NCI-H2029 (cell line): ENCODE measurements at regions not wholly inside any gene's neighbourhood (a gene's known extent, or its start where the extent isn't known, plus 50 kb on each side); places are given as distances from the start of the nearest gene placed in this dataset.

ENCODE experiments used
- DNase-seq: peaks from one replicate; lab custom pipeline; 2025; lab: John Stamatoyannopoulos, UW

DNA sequence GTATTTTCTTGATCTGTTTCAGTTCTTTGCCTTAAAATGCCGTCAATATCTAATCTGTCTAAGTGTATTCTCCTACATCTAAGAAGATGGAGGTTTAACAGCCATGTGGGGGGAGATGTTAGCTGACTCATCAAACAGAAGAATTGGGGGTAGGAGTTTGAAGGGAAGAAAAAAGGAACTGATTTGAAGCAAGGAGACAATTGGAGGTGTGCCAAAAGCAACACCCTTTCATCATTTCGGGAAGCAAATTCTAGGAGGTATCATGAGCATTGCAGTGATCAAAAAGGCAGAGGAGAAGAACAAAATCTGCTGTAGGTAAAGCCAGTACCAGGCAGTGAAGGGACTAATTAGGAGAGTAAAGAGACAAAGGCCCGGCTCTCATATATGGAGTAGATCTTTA lies 337.3 kb upstream of the TBC1D5 start:
- no peak for DNase-seq

DNA sequence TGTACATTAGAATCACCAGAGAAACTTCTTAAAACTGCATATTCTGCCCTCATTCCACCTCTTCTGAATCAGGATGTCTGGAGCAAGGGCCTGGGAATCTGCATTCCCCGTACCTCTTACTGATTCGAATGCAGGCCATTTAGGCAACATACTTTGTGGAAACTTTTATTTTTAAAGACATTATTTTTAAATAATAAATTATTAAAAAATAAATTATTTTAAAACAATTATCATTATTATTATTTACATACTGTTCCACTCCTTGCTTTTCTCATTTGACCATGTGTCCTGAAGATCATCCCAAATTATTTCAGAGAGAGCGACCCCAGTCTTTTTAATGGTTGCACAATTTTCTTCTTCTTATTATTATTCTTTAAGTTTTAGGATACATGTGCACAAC lies 336.6 kb upstream of the TBC1D5 start:
- no peak for DNase-seq

DNA sequence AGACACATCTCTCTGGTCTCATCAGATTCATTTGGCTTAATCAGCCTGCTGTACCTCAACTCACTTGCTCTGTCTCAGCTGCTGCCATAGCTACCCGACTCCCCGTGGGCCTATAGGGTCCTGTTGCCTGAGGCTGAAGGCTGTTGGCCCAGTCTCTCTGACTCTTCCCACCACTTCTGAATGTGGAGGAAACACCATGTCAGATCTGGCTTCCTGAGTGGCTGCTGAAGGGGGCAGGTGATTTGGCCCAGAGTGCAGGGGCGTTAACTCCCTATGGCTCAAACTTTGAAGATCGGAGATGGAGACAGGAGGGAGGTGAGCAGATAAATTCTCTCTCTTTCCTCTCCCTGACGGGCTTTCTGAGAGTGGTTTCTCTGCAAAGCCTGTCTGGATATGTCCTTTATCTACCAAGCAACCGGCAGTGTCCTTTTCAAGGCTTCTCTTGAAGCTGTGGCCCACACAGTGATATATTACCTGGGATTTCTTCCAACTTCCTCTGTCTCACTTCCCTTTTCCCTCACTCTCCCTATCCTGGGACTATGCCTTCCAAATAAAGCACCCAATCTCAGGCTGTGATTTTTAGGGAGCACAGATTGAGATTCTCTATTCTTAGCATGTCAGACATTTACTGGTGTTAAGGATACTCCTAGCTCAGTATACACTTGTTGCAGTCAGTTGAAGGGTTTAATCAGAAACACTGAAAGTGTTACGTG lies 334.9 kb upstream of the TBC1D5 start:
- no peak for DNase-seq

DNA sequence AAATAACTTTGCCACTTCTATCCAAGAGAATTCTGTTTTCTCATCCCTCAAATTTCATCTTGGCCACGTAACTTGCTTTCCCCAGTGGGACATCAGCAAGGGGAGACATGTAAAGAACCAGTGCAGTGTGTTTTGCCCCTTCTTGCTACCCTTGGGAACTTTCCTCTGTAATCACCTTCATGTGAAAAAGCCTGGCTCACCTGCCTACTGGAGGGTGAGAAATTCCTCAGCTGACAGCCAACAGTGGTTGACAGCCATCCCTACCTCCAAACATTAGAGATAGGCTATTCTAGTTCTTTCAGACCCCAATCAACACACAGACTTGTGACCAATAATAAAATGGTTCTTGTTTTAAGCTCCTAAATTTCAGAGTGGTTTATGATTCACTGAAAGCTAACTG lies 333.9 kb upstream of the TBC1D5 start:
- DNase-seq = no peak

DNA sequence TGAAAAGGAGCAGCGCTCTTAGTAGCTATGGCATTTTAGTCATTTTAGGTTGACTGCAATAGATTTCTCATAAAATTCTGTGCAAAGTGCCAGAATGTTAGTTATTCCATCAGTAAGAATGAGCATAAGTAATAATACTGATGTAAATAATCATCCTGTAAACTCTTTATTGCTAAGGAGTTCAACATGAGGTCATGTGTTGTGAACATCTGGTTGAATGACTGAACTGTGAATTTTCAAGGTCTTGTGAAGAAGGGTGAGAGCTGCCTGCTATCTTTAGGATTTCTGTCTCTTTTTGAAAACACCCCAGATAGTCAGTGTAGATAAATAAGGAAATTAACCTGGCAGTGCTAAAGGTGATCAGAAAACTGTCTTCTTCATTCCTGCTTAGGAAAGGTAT lies 333.4 kb upstream of the TBC1D5 start:
- DNase-seq = no peak

DNA sequence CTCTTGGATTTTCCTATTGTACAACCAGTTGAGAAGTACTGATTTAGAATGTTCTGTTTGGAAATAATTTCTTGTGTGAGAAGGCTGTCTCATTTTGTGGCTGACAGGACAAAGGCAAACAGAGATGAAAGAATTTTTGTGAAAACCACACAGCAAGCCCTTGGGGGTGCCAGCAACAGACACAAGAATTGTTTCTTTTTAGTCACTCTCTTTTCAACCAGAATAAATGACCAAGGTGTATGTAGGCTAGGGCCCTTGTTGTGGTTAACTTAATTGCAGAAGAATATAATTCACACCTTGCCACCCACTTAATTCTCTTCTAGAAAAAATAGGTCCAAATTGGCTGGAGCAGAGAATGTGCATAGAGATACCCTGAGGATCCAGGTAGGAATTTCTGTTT lies 329.4 kb upstream of the TBC1D5 start:
- no peak for DNase-seq

DNA sequence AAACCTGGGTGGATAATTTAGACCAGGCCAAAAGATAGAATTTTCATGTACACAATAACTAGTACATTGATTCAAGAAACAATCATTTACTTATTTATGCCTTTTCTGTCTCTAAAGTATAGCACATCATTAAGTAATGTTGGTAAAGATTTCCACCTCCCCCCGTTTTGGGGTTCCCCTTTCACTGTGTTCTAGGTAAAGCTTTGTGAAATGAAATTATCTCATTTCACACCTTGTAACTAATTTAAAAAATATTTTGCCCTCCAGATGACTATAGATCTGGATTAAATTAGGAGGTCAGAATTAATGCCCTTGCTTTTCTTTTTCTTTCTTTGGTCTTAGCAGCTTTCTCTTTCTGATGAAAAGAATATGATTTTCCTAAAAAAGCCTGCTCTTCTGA lies 328.5 kb upstream of the TBC1D5 start:
- DNase-seq = no peak

DNA sequence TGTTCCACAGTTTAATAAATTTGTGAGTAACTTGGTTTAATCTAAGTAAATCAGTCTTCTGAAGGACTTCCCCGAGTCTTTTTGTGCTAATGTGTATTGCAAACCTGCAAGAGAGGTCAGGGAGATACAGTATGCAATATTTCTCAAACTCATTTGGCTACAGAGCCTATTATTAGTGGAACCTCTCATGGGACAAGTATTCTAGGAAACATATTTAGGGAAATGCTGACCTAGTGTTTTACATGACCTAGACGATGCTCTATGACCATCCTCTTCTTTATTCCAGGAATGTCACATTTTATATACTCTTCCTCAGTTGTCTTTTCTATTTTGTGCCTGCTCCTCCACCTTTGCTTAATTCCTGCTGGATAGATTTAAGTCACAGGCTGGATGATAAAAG lies 327.8 kb upstream of the TBC1D5 start:
- DNase-seq = no peak

DNA sequence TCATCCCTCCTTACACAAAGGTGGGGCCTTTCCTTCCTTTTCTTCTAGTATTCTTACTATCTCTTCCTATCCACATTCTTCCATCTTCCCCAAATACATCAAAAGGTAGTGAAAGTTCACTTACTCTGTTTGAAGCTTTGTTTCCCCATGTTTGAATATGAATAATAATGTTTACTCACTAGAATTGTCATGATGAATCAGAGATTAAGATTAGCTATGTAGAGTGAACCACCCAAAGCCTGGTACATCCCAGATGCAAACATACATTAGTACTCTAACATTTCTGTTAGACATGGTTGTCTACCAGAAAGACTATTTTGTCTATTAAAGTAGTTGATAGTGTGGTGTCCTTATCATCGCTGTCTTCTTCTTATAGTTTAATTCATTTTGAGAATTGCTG lies 327.1 kb upstream of the TBC1D5 start:
- no peak for DNase-seq

DNA sequence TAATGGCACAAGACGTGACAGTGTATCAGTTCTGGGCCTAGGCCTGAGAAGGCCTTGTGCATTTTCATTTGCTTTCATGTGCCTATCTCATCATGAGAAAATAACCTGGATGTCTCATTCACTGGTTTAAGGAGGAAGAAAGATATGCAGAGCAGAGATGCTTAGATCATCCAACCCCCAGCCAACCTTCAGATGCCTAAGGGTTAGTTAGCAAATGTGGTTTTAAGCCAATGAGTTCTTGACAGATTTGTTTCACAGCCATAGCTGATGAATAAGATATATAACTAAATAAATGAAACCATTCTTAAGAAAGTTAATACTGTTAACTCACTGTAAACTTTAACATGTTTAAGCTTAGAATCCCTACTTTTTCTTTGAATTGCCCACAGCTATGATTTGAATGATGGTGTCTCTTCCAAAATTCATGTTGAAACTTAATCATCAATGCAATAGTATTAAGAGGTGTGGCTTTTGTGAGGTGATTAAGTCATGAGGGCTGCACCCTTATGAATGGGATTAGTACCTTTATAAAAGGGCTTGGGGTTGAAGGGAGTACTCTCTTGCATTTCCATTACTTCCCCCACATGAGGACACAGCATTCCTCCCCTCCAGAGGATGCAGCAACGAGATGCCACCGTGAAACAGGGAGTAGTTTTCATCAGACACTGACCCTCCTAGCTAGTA lies 324.6 kb upstream of the TBC1D5 start:
- DNase-seq = no peak

DNA sequence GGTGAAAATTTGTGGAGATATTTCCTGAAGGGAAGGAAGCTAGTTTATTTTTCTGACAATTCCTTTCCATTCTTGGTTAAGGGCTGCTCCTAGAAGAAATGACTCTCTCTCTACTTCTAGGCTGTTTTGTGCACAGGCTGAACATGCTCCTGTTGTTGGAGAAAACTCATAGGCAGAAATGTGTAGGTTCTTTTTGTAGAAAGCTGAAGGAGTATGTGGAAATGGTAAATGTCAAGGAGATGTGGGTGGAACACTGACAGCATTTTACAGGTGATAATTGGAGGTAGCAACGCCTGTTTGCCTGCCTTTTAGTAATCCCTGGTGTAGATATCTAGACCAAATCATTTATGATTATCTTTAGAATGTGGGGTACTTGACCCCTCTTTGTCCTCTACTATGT lies 322.2 kb upstream of the TBC1D5 start:
- no peak for DNase-seq

DNA sequence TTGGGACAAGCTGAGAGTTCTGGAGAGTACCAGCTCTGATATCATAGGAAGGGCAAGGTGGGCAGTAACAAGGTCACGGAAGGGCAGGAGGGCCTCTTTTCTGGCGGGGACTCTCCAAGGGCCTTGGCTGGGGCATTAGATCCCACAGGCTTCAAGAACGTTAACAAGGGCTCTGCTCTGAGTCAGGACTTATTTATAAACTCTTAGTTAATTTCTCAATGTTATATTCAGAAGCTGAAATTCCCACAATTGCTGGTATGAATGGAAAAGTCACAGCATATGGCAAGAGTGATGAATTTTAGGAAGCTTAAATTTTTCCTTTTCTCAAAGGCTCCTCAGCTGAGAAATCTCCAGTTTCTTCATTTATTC lies 320.2 kb upstream of the TBC1D5 start:
- no peak for DNase-seq

DNA sequence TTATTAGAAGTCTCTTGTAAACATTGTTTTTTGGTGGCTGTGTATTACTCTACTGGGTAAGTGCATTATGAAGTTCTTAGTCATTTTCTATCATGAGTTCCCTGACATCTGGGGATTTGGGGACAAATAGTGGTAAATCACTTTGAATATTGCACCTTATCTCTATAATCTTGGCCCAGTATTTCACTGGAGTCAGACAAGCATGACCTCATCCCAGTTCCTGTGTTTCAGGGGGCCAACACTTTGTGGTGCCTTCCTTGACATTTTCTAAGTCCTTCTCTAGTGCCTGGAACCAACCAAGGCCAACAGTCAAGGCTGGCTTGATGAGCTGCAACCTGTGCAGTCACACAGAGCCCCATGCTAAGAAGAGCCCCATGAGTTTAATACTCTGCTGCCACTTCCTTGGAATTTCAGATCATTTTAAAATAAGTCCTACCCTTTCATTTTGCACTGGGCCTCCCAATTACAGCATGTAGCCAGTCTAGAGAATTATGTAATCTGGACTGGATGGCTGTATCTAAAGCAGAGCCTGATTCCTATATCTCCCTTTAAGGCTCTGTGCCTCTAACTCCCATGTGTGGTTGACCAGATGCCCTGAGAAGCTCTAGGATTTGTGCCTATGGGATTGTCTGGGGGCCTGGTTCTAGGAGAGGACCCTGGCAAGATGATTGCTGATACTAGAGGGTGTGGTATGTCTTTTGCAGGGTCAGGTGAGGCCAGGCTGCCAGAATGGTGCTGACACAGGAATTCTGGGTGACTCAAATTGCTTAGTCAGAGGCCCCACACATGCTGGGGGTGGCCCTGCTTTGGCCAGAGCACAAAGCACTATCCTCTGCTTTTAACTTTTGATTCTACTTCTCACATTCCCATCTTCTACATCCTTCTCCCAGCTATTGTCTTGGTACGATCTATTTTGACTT lies 319.6 kb upstream of the TBC1D5 start:
- no peak for DNase-seq

DNA sequence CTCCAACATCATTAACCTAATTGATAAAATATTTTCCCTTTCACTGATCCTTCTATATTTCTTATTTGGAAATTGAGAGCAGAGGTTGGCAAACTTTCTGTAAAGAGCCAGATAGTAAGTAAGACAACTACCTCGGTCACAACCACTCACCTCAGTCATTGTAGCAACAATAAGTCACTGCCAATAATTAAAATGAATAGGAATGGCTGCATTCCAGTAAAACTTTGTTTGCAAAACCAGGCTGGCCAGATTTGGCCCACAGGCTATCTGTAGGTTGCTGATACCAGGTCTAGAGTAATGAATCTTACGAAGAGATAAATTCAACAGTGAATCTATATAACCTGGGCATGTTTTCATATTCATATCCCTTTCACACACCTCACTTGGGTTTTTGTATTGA lies 316.2 kb upstream of the TBC1D5 start:
- DNase-seq = no peak

DNA sequence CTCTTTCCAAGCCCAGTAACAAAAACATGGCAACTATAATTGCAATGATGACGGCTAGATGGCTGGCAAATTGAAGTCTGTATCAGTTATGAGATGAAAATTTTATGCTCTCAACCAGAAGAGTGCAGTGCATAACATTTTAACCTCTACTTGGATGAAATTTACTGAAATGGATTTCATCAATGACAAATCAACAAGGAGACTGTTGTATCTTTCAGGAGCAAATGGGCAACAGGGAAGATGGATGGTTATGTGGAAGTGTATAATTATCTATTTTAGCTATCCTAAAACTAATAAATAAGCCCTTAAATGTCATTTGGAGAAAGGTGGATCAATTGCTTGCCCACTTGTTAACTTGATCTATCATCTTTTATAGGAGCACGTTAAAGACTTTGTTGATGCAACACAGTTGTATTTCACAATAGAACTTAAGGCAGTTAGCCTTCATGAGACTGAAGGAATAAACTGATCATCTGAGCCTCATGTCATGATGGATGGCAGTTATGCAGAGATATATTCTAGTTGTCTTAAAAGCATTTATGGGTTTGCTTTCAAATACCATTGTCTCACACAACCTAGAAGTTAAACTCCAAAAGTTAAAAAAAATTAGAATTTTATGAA lies 315.1 kb upstream of the TBC1D5 start:
- no peak for DNase-seq

DNA sequence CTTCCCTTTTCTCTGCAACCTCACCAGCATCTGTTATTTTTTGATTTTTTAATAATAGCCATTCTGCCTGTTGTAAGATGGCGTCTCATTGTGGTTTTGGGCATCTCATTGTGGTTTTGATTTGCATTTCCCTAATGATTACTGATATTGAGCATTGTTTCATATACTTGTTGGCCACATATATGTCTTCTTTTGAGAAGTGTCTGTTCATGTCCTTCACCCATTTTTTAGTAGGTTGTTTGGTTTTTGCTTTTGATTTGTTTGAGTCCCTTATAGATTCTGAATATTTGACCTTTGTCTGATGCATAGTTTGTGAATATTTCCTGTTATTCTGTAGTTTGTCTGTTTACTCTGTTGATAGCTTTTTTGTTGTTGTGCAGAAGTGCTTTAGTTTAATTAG lies 312.2 kb upstream of the TBC1D5 start:
- no peak for DNase-seq

DNA sequence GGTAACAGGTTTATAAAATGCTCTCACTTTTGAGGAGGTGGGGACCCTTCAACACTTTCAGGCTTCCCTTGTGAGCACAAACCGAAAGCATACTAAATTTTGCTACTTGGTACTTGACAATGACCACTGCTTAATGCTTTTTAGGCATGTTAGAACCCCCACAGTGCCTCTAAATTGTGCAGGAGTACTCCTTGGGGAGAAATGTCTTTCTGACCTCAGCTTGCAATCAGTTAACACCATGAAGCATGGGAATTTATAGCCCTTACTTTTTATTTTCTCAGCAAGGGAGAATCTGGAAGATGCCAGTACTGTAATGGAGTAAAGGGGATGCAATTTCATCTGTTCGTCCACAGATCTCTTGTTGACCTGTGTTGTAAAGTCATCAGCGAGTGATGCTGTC lies 308.9 kb upstream of the TBC1D5 start:
- DNase-seq = no peak

DNA sequence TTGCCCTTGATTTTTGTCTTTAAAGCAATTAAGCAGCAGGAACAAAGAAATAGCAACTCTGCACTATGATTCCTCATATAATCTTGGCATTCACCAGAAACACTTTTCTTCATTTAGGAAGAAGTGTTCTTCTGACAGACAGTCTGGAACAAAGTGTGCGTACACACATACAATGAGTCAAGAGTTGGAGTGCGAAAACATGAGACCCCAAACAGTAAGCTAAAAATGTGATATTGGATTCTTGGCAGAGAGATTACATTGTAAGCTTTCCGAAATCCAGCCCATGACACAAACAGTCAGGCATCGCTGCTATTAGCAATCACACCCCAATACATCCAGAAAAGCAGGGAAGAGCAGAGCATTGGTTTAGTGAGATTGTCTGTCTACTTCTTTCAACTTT lies 306.7 kb upstream of the TBC1D5 start:
- DNase-seq = no peak

DNA sequence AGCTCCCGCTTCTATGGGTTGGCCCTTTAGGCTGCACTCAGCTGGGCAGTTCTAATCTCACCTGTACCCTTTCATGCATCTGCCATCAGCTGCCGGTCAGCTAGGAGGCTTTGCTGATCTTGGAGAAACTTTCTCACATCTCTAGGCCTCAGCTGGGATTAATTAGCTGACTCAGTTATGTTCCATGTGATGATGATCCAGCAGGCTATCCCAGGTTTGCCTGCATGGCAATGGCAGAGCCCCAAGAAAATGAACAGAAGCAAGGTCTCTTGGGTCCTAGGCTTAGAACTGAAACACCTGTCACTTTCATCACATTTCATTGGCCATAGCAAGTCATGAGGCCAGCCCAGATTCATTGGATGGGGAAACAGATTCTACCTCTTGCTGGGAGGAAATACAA lies 304.6 kb upstream of the TBC1D5 start:
- DNase-seq = no peak

DNA sequence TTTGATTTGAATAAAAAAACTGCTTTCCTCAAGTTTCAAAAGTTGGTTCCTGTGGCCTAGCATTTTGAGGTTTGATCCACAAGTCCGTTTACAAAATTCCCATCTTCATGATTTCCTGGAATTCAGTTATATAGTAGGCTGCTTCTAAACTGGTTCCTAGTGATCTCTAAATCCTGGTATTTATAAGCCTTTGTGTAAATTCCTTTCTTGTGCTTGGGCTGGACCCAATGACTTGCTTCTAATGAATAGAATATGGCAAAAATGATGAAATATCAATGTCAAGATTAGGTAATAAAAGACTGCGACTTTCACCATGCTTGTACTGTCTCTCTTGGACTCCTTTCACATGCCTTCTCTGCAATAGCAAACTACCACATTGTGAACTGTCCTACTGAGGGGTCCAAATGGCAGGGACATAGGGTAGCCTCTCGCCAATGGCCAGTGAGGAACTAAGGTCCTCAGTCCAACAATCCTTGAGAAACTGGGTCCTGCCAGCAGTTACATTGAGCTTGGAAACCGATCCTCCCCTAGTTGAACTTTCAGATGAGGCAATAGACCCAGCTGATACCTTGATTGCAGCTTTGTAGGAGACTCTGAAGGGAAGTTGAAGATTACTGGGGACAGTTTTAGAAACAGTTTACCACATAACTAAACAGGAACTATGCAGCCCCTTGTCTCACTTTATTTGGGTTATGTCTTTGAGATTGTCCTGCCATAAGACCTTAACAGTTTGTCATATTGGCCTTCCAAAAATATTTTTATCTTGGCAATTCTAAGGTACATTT lies 303.9 kb upstream of the TBC1D5 start:
- no peak for DNase-seq

DNA sequence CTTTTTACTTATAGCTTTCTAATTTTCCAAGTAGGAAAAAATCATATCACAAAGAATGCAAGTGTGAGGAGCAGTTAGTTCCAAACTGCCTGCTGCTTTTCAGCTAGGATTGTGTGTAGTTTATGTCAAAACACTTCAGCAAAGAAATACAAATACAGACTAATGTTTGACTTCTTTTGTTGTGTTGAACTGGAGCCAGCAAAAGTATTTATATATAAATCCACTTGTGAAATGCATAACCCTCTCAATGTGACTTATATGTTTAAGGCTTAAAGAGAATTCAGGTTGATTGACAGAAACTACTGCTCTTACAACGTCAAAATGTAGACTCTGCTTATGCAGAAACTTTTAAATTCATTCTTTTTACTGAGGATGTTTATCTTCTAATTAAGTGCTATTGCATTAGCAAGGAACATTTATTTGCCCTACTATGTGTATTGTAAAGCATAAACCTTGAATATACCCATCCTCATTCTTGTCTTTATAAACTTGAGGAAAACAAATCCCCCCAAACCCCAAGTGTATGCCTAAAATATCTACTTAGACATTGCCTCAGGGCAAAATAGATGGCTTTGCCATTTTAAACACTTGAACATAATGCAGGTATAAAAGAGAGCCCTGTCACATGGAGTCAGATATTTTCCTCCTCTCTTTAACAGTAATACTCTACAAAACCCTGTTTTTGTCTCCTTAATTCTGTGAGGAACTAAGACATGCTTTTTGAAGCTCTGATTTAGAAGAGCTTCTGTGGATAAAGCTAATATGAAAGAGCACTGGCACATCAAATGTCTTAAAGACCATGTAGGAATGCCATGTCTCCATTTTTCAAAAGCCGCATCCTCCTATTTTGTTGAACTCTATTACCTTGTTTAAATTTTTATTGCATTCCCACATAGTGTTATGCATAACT lies 302.8 kb upstream of the TBC1D5 start:
- peak; percentile 31 for DNase-seq
